Stimulated activated CD8-positive, alpha-beta memory T cell treated with anti-CD3 and anti-CD28 coated beads, Interleukin-12 subunit alpha, Interleukin-12 subunit beta, amount 100 ng/mL, for 24 hours (primary cell): ENCODE measurements at regions not wholly inside any gene's neighbourhood (a gene's known extent, or its start where the extent isn't known, plus 50 kb on each side); places are given as distances from the start of the nearest gene placed in this dataset.

Experiments
- DNase-seq: peaks from one replicate; pipeline ENCODE4 v3.0.0-alpha.2; 2020; ENCODE audit errors: extremely low read depth

- no peak for DNase-seq
These were observed 111.8 kb upstream of the ZNF438 start for GRCh38 chr10:31143331-31143935.

DNA sequence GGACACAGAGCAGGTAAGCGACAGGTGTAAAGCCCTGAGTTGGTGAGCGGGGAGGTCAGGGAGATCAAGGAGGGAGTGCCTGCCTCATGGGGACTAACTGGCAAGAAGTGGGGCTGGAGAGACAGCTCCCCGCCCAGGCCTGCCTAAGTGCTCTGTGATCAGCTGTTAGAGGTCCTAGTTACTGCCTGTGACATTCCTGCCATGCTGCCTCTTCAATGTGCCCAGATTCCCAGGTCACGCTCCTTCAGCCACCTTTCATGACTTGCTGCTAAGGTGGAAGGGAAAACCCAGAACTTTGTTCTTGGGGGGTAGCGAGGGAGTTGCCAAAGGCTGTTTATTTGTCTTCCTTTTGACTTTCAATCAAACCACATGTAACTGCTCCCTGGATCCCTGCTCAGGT lies 114.3 kb upstream of the ZNF438 start:
- DNase-seq = no peak

DNA sequence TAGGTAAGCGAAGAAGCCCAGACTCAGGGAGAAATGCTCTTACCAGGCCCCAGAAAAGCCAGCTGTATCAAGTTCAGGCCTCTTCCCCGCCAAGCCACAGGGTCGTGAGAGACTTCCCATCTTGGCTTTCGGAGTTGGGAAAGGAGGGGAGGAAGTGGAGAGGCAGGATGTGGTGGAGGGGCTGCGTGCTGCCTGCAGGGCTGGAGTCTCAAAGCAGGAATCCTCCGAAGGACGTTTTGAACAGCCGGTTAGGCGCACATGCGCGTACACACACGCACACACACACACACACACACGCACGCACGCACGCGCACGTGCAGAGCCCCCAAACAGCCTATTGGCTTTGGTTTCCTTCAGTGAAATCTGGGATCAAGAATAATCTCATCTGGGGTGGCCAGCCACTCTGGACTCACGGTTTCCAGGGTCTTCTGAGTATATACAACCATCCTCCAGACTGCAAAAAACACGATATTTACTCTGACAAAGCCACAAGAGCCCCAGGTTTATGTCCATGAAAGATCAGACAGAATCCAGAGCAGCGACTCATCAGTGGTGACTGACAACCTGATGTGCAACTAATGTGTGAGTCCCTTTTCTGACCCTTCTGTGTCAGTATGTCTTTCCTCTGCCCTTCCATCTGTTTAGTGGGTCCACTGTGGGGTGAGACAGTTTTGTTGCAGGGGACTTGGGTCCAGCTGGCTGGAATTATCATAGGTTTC lies 115.0 kb upstream of the ZNF438 start:
- DNase-seq = no peak

- no peak for DNase-seq
These were observed 115.5 kb upstream of the ZNF438 start for GRCh38 chr10:31147210-31147608.

DNA sequence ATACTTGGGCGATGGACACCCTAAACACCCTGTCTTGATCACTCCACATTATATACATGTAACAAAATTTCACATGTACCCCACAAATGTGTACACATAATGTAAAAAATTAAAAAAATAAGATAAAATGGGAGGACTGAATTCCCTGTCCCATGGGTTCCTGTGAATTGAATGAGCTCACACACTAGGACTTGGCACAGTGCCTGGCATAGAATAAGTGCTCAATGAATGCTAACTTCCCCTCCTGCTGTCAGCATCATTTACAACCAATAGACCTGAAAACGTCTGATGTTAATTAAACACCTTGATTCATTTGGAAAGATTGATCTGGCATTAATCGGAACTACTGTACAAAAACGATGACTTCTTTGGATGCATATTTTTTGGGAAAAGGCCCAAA lies 117.3 kb upstream of the ZNF438 start:
- no peak for DNase-seq

- DNase-seq = no peak
These were observed 118.3 kb upstream of the ZNF438 start for GRCh38 chr10:31149835-31150512.

GRCh38 chr10:31151301-31151700 lies 119.6 kb upstream of the ZNF438 start:
- DNase-seq = no peak

DNA sequence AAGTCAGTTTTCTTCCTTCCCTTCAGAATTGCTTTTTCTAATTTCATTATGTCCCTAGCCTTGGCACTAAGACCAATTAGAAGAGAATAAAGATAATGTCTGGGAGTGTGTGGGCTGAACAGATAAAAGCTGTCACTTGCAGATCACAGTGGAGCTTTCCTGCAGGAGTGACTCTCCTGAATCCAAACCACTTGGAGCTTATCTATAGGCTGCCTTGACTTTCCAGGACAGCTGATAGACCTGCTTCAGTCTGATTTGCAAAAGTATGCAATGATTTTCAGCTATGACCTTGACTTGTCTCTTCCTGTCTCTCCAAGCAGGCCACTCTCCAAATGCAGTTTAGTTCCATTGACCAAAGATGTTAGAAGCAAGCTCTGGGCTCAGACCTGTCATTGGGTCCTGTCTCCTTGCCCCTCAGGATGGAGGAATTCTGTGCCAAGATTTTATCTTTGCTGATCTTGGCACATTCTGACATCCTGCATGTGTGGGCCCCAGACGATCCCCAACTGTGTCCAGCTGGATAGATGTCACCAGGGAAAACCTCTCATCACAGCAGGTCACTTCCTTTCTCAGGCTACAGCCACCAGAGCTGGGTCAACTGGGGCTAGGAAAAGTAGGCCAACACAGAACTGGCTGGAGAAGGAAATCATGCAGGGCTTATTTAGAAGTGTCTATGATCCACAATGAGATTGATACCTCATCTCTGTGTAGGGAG lies 120.9 kb upstream of the ZNF438 start:
- DNase-seq = no peak

DNA sequence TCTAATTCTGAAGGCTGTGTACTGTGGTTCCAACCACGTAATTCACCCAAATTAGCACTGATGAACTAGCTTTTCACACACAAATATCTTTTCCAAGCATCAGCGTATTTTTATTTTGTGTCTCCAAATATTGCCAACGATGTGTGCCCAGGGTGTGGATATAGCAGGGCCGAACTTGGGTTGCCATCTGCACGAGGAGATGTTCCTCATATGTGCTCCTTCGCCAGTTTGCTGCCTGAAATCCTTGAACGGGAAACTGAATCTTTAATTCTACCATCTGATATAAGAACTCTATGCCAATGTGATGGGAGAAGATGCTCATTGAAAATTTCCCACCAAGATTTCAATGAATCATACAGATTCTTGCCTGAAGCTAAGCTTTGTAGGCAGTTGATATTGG lies 121.5 kb upstream of the ZNF438 start:
- no peak for DNase-seq

GRCh38 chr10:31153692-31154091 lies 122.0 kb upstream of the ZNF438 start:
- DNase-seq = no peak

- no peak for DNase-seq
These were observed 123.3 kb upstream of the ZNF438 start for GRCh38 chr10:31154996-31155395.

DNA sequence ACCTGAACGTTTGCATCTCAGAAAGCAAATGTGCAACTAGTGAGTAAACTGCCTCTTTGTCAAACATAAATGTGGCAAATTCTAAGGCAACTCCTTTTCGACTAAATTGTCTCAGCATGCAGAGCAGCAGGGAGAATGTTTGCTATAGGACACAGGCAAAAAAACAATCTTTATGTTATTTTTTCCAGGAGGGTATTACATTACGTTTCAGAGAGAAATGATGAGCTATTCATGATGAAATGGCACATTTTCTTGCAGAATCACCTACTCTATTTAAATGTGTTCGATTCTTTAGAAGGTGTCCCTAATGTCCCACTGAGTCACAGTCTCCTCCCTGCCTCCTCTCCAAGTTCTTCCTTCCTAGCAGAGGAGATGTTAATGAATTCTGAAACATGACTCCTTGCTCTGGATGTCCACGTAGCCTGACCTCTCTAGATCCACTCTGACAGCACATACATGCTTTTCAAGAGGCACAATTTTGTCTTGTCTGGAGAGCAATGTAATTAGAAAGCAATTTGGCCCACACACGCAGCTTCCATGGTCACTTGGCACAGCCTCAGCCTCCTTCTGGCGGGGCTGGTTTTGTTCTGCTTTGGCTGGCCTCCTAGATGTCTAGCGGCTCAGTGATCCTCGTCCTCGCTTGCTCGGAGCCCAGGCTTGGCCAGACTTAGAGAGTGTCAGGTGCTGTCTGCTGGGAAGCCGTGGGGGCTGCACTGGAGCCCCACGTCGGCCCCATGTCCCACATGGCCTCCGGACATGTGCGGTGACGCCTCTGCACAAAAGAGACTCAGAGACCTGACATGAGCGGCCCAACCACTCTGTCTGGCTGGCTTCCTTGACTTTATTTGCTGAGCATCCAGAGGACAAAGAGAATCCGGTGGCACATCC lies 125.7 kb upstream of the ZNF438 start:
- DNase-seq = no peak

GRCh38 chr10:31158011-31158658 lies 126.5 kb upstream of the ZNF438 start:
- DNase-seq = no peak

DNA sequence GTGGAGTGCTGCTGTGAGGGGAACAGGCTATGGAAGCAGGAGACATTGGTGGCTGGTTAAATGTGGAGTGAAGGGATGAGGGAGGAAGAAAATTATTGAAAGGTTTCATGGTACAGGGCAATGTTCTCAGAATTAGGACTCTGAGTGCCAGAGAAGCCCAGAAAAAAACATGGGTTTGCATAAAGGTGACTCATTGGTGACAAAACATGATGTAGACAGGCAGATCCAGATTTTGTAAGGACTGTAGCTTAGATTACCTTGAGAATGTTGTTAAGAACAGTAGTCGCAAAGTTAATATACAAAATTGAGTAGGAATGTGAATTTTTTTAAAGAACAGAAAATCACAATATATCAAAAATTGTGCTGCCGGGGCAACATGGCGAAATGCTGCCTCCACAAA lies 134.9 kb upstream of the ZNF438 start:
- DNase-seq = no peak

DNA sequence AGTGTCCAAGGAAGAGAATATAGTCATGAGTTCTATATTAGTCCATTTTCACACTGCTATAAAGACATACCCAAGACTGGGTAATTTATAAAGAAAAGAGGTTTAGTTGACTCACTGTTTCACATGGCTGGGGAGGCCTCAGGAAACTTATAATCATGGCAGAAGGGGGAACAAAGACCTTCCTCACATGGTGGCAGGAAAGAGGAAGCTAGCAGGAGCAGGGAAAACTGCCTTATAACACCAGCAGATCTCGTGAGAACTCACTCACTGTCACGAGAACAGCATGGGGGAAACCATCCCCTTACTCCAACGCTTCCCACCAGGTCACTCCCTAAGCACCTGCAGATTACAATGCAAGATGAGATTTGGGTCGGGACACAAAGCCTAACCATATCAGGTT lies 139.0 kb upstream of the ZNF438 start:
- DNase-seq = no peak

DNA sequence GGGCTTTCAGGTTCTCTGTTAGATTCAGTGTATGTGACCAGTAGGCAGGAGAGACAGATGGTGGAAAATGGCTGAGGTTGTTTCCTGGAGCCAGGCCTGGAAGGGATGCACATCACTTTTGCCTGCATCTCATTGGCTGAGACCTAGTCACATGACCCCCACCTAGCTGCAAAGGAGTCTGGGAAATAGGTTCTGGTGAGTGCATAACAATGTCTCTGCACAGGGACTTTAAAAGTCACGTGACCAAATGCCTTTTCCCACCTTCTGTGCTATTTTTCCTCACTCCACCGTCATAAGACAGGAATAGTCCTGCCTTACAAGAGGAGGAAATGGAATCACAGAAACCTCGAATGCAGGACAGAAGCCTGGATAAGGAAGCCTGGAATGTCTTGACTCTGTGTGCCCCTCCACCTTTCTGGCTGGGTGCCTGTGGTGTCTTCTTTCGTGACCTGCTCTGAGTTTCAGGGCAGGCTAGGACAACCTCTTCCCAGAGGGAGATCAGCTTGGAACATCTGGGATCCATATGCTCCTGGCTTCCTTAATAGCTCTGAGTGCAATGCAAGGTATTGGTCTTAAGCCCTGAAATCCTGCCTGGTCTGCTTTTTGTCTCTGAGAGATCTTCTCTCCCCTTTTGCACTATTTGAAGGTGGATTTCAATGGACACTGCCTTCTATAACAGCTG lies 139.9 kb upstream of the ZNF438 start:
- no peak for DNase-seq

- no peak for DNase-seq
These were observed 141.3 kb upstream of the ZNF438 start for GRCh38 chr10:31172925-31173324.

DNA sequence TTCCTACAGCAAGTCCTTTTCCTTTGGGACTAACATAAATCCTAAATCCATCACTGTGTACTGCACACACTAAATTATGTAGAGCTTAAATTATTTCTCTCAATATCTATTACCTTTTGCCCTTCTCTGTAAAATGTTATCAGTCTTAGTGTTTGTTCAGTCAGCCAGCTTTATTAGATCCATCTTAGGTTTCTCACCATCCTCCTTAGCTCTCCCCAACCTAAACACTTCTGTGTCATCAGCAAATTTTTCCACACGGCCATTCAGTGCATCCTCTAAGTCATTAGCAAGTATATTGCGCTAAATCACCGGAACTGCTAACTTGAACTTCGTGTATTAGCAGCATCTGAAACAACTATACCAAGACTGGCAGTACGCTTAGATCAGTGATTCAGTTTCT lies 142.1 kb upstream of the ZNF438 start:
- DNase-seq = no peak

DNA sequence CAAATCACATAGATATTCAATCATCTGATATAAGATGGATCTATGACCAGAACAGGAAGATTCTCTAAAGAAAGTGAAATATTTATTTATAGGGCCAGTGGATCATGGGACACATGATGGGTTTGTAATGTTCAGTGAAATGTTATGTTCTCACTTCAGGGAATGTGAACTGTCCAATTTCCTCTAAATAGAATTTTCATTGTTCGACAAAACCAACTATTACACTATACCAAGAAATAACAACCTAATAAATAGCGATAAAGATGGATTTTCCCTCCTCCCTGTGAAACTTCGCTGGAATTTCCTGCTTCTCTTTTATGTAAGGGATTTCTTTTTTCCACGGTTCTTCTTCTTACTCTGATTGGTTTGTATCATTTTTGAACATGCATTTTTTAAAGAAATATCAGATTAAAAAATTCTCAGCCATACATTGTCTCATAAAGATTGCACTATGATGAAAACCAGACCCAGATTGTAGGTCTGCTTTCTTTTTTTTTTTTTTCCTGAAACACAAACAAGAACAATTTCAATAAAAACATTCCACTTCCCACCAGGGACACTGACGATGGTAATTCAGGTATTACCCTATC lies 139.8 kb upstream of the ZEB1 start:
- no peak for DNase-seq
